ENCODE measurements at regions not wholly inside any gene's neighbourhood (a gene's known extent, or its start where the extent isn't known, plus 50 kb on each side); places are given as distances from the start of the nearest gene placed in this dataset.

DNA sequence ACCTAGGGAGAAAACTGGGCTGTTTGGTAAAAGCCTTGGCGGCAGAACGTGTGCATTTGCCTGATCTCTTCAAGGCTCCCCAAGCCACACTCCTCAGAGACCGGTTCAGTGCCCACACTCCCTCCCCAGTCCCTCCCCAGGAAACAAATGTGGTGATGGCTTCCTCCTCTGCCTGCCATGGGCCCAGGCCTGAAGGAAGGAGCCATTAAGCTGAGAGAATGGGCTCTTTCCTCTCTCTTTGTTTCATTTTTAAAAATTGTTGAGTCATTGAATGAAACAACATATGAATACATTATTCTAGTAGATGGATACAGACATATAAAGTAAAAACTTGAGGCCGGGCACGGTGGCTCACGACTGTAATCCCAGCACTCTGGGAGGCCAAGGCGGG, 50.6 kb upstream of the YWHAQ start:
- ATAC-seq, result no peak
- intact Hi-C loops (cut with DNase I), result no loop called here

DNA sequence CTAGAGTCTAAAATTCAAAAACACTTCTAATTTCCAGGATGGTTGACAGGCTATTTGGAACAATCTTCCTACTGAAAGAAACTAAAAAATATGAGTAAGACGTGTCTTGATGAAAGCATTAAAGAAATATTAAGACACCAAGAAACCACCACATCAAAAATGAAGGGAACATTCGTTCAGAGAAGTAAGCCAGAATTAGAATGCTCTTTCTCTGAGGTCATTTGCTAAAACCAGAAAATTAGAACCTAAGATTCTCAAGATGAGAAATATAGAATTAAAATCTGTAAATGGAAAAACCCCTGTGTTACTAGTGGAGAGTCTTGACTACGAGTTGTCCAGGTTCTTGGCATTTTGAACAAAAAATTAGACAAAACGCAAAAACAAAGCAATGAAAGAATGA, 54.8 kb upstream of the YWHAQ start:
- intact Hi-C loops (cut with DNase I), result no loop called here
- DNase-seq (ENCODE audit: missing footprints) (no peak), ATAC-seq (no peak)

More for the DNA sequence above, 50.6 kb upstream of the YWHAQ start:
- DNase-seq (ENCODE audit: missing footprints), result no peak

DNA sequence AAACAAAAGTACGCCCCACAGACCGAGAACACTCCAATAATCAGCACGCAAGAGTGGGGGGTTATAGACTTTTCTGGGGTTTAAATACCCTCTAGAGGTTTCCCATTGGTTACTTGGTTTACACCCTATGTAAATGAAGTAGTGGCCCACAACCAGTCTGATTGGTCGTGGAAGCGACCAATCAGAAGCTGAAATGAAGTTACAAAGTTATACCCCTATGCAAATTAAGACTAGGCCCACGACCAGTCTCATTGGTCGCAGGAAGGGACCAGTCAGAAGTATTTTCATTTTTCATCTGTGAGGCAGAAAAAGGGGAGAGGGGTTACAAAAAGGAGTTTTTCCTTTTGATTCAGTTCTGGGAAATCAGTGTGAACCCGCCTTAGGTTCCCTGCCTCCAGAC, 55.3 kb upstream of the YWHAQ start:
- DNase-seq (ENCODE audit: missing footprints) (no peak), ATAC-seq (no peak)
- intact Hi-C loops (cut with DNase I), result no loop called here

DNA sequence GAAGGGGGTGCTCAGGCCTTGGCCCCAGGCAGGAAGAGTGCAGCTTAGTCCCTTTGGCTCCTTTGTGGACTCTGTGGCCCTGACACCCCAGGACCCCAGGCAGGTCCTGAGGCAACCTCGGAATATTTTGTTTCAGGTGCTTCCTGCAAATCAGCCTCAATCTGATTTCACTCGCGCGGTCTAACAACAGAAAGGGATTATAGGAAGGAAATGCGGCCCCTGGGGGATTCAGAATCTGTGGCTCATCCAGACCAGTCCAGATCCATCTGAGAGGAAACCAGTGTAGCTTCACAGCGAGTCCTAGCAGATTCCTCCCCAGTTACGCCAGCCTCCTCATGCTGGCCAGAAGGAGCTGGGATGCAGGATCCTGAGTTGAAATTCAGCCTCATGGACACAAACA, 59.5 kb upstream of the YWHAQ start:
- intact Hi-C loops (cut with DNase I), result no loop called here
- DNase-seq (ENCODE audit: missing footprints), result no peak
- peak; percentile 71 for ATAC-seq

DNA sequence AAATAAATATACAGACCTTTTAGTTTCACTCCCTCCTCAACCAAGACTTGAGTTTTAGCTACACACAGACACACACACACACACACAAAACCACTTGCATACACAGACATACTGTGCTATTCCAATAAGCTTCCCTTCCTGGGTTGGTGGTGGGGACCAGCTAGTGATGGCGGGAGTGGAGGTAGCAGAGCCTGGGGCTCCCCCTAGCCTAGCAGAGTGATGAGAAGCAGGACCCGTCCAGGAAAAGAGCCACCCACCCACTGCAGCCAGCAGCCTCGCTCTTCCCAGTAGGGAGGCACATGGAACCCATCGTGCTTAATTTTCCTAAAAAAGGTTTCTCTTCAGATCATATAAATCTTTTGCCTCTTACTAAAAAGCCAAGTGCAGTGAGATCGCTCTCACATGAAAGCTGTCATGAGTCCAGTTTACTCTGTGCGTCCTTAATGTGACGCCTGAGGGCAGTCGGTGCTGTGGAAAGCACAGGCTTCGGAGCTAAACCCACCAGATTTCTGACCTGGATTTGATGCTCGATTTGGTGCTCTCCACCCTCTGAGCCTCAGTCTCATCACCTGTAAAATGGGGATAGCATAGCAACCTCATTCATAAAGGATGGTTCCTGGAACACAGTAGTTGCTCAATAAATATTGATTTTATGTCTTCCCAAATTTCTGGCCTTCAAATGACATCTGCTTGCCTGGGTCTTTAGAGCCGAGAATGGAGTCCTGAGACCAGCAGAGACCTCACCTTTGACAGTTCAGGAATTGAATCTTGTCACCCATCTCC, 60.1 kb upstream of the YWHAQ start:
- no peak for ATAC-seq

DNA sequence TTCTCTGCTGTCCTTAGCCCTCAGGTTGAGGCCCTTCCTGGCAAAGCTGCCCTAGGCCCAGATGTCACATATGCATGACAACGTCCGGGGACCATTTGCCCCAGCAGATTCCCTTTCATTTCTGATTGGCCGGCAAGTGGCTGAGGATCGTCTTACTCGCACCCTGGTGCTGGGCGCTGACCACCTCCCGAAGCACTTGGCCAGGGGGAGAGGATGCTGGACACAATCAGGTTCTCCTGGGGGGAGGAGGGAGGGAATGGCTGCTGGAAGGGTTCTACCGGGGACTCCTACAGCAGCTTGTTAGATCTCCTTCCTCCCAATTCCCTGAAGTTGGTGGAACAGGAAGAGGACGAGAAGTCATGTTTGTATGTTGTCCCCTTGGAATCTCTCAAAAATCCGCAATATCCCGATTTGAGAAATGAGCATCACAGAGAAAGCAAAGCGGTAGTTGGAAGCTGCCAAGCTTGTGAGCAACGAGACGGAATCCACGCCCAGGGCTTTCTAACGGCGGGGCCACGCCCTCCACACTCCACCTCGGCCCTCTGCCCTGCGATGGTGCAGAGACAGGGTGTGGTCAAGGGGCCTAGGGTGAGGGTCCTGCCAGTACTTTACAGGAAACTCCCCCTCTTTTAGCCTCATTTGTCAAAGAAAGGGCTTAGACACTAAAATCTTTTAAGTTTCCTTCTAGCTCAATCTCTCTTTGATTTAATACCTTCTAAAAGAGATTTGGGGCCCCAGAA, 61.8 kb upstream of the YWHAQ start:
- DNase-seq (ENCODE audit: missing footprints) (no peak), ATAC-seq (no peak)
- intact Hi-C loops (cut with DNase I), result no loop called here

More for the DNA sequence above, 60.1 kb upstream of the YWHAQ start:
- no peak for DNase-seq (ENCODE audit: missing footprints)
- intact Hi-C loops (cut with DNase I), result no loop called here

DNA sequence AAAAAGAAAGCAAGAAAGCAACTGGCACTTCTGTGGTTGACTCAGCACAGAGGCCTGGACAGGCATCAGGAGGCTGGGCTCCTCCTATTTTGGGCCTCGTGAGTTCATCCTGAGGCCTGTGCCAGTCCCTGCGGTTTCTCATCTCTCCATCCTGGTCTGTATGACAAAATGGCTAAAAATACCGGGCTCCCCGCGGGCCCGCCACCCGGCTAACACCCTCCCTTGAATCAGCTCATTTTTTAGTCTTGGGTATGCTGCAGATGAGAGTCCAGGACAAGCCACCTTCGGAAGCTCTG, 62.3 kb upstream of the YWHAQ start:
- DNase-seq (ENCODE audit: missing footprints) (no peak), ATAC-seq (peak; percentile 81)
- intact Hi-C loops (cut with DNase I), result no loop called here

DNA sequence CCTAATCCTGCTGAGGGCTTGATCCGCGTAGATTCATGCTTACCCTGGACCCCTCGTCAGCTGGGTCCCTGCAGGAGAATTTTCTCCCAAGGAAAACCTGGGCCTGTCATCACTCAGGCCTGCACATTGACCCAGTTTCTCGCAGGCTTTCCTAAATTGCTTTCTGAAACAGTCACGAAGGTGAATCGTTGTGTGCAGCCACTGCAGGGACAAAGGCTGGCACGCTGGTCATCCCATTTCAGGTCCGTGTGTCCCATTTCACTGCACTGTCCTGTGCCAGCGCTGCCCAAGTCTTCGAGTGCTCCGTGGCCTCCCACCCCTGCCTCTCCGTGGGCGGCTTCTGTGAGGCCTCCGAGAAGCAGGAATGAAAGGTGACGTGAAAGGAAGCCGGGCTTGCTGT, 62.8 kb upstream of the YWHAQ start:
- intact Hi-C loops (cut with DNase I), result no loop called here
- ATAC-seq (no peak), DNase-seq (ENCODE audit: missing footprints) (no peak)

DNA sequence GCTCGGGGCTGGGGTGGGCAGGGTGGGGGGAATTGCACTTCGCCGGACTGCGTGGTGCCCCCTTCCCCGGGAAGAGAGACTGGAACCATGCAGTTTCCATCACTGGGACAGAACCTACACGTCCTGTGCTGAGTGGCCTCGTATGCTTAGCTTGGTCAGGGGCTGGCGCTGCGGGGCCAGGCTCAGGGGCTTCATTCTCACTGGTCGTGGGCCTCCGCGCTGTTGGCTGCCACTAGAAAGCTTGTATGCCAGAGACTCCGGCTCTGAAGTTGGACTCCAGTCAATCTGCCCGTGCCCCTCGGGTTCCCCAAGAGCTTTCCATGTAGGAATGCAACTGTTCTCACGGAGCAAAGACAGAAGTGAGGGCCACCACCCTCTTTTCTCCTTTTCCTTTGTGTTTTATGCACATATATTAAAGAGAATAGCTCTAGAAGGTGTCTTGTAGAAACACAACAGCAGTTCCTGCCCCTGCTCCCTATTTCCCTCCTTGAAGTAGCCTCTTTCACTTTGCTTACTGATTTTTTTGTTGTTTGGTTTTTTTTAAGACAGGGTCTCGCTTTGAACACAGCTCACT, 64.0 kb upstream of the YWHAQ start:
- intact Hi-C loops (cut with DNase I), result no loop called here
- DNase-seq (ENCODE audit: missing footprints) (no peak), ATAC-seq (no peak)

DNA sequence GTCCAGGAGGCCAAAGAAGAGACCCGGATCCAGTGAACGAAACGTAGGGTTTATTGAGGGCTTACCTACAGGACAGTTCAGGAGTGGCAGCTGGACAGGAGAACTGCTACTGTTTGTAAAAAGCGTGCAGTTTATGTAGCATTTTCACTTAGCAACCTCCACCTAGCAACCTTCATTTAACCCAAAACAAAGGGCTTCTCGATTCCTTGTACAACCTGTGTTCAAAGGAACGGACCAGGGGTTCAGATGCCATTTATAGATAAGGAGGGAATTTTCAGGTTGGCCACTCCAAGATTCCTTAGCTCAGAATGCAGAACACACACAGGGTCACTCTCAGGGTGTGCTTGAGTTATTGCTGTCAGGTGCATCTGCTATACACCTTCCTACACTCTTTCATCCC, 65.1 kb upstream of the YWHAQ start:
- intact Hi-C loops (cut with DNase I), result no loop called here
- ATAC-seq, result no peak
- DNase-seq (ENCODE audit: missing footprints), result no peak

DNA sequence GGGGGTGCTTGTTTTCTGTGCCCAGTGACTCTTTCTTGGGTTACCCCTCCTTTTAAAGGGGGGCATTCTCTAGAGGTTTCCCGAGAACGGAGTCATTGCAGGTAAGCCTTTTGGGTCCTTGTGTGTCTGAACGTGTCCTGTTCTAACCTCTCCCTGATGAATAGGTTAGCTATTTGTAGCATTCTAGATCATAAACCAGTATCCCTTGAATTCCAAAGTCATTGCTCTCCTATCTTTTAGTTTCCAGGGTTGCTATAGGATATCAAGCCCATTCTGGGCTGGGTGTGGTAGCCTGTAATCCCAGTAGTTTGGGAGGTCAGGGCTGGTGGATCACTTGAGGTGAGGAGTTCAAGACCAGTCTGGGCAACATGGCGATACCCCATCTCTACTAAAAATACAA, 65.9 kb upstream of the YWHAQ start:
- no peak for ATAC-seq
- no peak for DNase-seq (ENCODE audit: missing footprints)
- intact Hi-C loops (cut with DNase I), result no loop called here

DNA sequence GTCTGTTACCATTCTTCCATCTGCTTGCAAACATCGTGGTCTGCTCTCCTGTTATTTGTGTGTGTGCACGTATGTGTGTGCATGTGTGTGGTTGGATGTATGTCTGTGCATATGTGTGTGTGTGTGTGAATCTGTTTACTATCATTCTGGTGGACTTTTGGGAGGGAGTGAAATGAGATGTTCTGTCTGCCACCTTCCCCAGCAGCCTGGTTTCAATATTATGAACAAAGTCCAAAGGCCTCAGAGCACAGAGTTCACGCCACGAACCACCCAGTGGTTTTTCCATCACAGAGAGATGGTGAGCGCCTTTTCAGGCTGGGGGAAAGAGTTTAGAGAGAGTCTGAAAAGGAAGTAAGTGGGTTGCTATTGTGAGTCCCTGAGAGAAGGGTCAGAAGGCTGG, 67.1 kb upstream of the YWHAQ start:
- ATAC-seq (no peak), DNase-seq (ENCODE audit: missing footprints) (no peak)
- intact Hi-C loops (cut with DNase I), result no loop called here

DNA sequence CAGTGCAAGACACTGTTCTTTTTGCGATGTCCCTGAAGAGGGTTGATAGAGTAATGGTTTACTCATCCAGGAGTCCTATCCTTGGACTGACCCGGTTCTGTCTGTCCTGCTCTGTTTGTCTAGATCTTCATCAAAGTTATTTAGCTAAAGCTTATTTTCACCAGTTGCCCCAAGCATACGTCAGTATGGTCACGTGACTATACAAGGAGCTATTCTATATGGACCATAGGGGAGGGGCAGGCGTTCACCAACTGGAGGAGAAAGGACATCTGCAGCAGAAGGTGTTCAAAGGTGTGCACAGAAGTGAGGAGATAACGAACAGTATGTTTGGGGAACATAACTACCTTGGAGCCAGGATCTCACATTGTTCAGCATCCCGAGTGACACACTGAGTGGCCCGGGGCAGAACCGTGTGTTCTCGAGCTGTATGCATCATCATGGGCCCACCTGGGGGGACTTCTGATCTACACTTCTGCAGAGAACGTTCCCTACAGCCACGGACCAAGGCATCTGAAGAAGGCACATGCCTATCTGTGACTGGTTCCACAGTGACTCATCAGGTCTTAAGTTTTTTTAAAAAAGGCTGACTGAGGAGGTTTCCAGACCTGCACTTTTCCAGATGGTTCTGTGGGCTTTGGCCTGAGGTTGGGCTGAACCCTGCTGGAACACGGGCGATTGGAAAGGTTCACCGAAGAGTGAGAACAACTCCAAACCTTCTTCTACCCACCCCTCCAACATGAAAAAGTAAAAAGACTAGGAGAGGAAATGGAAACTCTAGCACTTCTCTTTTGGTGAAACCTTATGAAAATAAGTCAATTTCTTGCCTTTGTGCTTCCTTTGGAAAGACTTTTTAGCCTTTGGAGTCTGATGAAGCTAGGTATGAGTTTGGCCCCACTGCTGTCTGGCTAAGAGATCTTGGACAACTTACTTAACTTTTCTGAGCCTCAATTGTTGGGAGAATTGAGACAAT, 68.6 kb upstream of the YWHAQ start:
- no peak for DNase-seq (ENCODE audit: missing footprints)
- ATAC-seq, result no peak
- intact Hi-C loops (cut with DNase I), result no loop called here

DNA sequence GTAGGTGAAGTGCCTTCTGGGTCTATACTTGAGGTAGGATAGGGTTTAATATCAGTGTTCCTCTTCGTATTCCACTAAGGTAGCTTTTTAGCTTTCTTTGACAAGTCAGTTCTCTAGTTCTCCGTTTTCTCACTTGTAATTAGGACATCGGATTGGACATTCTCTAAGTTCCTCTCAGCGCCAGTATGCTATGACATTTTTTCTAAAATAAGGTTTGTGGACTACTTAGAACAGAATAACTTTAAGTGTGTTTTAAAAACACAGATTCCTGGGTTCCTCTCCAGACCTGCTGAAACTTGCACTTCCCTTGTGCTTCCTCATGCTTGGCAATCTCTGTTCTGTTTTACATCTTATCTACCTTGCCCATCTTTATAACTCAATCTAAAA, 69.3 kb upstream of the YWHAQ start:
- ATAC-seq (no peak), DNase-seq (ENCODE audit: missing footprints) (no peak)
- intact Hi-C loops (cut with DNase I), result no loop called here

DNA sequence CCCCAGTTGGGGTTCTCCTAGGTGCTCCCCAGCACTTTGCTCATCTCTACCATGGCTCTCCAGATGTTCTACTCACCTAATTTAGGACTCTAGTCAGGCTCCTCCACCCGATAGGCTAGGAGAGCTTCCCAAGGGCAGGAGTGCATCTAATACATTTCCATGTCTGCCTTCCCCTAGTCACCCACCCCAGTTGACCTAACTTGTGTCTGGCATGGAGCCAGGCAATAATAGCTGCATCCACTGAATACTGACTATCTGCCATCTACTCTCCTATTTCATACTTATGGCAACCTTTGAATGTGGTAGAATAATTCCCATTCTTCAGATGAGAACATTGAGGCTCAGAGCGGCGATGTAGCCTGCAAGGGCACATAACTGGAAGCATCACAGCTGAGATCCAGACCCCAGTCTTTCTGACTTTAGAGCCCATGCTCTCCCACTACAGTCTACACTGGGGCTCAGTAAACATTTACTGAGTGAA, 71.8 kb upstream of the YWHAQ start:
- no peak for ATAC-seq
- intact Hi-C loops (cut with DNase I), result no loop called here
- DNase-seq (ENCODE audit: missing footprints), result no peak

DNA sequence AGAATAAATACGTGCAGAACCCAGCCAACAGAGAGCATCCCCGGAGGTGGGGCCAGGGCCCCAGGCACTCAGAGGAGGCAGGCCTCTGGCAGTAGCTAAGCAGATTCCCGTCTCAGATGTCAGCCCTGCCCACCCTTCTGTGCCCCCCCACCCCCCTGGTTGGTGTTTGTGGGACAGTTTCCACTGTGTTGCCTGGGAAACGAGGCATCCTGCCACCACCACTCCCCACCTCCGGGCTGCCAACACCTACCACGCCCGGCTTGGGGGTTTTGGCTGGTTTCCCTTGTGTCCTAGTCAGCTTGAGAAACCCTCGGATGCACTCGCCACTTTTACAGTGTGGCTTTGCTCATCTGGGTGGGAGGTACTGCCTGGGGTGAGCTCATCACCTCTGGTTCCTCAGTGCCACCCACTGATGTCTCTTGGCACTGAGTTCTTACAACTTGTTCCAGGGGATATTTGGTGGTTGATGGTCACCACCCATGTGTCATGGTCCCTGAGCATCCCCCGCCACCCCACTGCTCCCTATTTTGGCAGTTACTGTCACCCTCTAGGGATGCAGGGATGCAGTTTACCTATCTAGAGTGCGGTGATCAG, 72.4 kb upstream of the YWHAQ start:
- ATAC-seq (peak; percentile 27), DNase-seq (ENCODE audit: missing footprints) (no peak)
- intact Hi-C loops (cut with DNase I), result no loop called here

DNA sequence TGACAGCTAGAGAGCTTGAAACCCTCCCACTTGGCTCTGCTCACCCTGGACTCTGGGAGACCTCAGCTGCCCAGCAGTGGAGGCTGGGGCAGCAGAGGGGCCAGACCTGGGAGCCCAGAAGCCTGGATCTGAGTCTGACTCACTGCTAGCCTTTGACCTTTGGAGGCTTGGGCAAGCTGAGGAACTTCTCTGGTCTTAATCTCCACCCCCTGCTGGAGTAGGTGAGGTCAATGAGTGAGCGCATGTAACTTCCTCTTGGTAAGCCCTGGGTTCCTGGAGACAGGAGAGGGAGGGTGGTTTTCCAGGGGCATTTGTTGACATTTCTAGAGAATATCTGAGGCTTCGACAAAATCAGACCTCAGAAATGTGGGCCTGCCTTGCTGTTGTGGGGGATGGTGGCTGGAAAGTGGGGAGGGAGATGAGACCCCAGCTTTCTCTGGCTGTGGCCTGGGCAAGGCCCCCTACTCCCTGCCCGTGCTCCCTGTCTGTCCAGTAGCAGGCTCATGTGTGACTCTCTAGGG, 73.0 kb upstream of the YWHAQ start:
- no peak for DNase-seq (ENCODE audit: missing footprints)
- no peak for ATAC-seq
- intact Hi-C loops (cut with DNase I), result no loop called here

DNA sequence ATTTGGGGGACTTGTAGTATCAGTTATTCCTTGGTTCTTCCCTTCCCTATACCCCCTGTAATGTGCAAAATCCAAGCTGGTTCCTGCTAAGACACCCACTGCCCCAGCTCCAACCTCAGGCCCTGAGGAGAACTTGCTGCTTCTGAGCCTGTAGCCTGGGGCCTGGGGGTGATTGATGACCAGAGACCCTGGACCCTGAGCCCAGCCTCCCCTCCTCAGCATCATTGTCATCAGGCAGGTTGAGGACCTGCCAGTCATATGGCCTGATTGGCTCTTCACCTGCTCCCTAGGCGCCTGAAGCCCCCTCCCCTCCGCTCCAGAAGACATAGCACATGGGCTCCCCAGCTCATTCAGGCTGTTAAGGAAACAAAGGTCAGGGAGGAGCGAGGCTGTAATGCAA, 73.8 kb upstream of the YWHAQ start:
- no peak for DNase-seq (ENCODE audit: missing footprints)
- no peak for ATAC-seq
- intact Hi-C loops (cut with DNase I), result no loop called here

DNA sequence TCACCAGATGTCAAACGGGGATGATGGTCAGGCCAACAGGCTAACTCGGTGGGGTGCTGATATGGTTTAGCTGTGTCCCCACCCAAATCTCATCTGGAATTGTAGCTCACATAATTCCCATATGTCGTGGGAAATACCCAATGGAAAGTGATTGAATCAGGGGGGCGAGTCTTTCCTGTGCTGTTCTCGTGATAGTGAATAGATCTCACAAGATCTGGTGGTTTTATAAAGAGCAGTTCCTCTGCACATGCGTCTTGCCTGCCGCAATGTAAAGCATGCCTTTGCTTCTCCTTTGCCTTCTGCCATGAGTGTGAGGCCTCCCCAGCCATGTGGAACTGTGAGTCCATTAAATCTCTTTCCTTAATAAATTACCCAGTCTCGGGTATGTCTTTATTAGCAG, 74.4 kb upstream of the YWHAQ start:
- DNase-seq (ENCODE audit: missing footprints) (no peak), ATAC-seq (no peak)
- intact Hi-C loops (cut with DNase I), result no loop called here

Data from Right ventricle myocardium inferior (tissue), 1 donor.